ENCODE measurements at regions not wholly inside any gene's neighbourhood (a gene's known extent, or its start where the extent isn't known, plus 50 kb on each side); places are given as distances from the start of the nearest gene placed in this dataset.

- Histone ChIP-seq H3K27me3 (ENCODE audit: insufficient read depth, poor library complexity, severe bottlenecking) (no peaks in the 10 kb centered on the region), H3K27ac (replicated peaks) (no peak overlapping the region), H3K4me3 (replicated peaks; ENCODE audit: insufficient read depth, low read length) (no peak overlapping the region)
- TF ChIP-seq POLR2AphosphoS5 (IDR thresholded peaks at IDR 0.05; ENCODE audit: low read depth) (no peak), REST (IDR thresholded peaks at IDR 0.05; ENCODE audit: insufficient replicate concordance, low read depth) (no peak), CTCF (IDR thresholded peaks at IDR 0.05; ENCODE audit: insufficient read depth, low read length) (no peak), GABPA (IDR thresholded peaks at IDR 0.05; ENCODE audit: low read depth) (no peak), SPI1 (IDR thresholded peaks at IDR 0.05; ENCODE audit: borderline replicate concordance, low read depth) (no peak)
- DNase-seq (ENCODE audit: low read depth in 1 of 2, low spot score in 1 of 2): no peak
These were observed 675.1 kb upstream of the MMS22L start for GRCh38 chr6:97958134-97958533.

GRCh38 chr6:97963193-97963592, 680.2 kb upstream of the MMS22L start:
- Histone ChIP-seq H3K27ac (replicated peaks) (no peak overlapping the region), H3K4me3 (replicated peaks; ENCODE audit: insufficient read depth, low read length) (no peak overlapping the region), H3K27me3 (ENCODE audit: insufficient read depth, poor library complexity, severe bottlenecking) (no peaks in the 10 kb centered on the region)
- TF ChIP-seq POLR2AphosphoS5 (IDR thresholded peaks at IDR 0.05; ENCODE audit: low read depth): no peak
- TF ChIP-seq REST (IDR thresholded peaks at IDR 0.05; ENCODE audit: insufficient replicate concordance, low read depth): no peak
- TF ChIP-seq SPI1 (IDR thresholded peaks at IDR 0.05; ENCODE audit: borderline replicate concordance, low read depth): no peak
- no peak for TF ChIP-seq GABPA (IDR thresholded peaks at IDR 0.05; ENCODE audit: low read depth)
- TF ChIP-seq CTCF (IDR thresholded peaks at IDR 0.05; ENCODE audit: insufficient read depth, low read length): no peak
- DNase-seq (ENCODE audit: low read depth in 1 of 2, low spot score in 1 of 2): no peak

- H3K27me3 ChIP-seq (ENCODE audit: insufficient read depth, poor library complexity, severe bottlenecking): no peaks in the 10 kb centered on the region
- DNase-seq (ENCODE audit: low read depth in 1 of 2, low spot score in 1 of 2): no peak
- TF ChIP-seq CTCF (IDR thresholded peaks at IDR 0.05; ENCODE audit: insufficient read depth, low read length): no peak
- H3K4me3 ChIP-seq (replicated peaks; ENCODE audit: insufficient read depth, low read length): no peak overlapping the region
- H3K27ac ChIP-seq (replicated peaks): no peak overlapping the region
These were observed 686.0 kb upstream of the MMS22L start for GRCh38 chr6:97969065-97969464.

- DNase-seq (ENCODE audit: low read depth in 1 of 2, low spot score in 1 of 2): no peak
- TF ChIP-seq REST (IDR thresholded peaks at IDR 0.05; ENCODE audit: insufficient replicate concordance, low read depth): no peak
- no peak for TF ChIP-seq CTCF (IDR thresholded peaks at IDR 0.05; ENCODE audit: insufficient read depth, low read length)
- TF ChIP-seq POLR2AphosphoS5 (IDR thresholded peaks at IDR 0.05; ENCODE audit: low read depth): no peak
- TF ChIP-seq GABPA (IDR thresholded peaks at IDR 0.05; ENCODE audit: low read depth): no peak
- no peak for TF ChIP-seq SPI1 (IDR thresholded peaks at IDR 0.05; ENCODE audit: borderline replicate concordance, low read depth)
- Histone ChIP-seq H3K4me3 (replicated peaks; ENCODE audit: insufficient read depth, low read length) (no peak overlapping the region), H3K27me3 (ENCODE audit: insufficient read depth, poor library complexity, severe bottlenecking) (no peaks in the 10 kb centered on the region), H3K27ac (replicated peaks) (no peak overlapping the region)
These were observed 694.1 kb upstream of the MMS22L start for GRCh38 chr6:97977084-97977483.

All from HL-60 (cell line).